ENCODE measurements at regions not wholly inside any gene's neighbourhood (a gene's known extent, or its start where the extent isn't known, plus 50 kb on each side); places are given as distances from the start of the nearest gene placed in this dataset.
A peak's percentile ranks its signal among the peaks of the same experiment; 100 is the strongest.

DNA sequence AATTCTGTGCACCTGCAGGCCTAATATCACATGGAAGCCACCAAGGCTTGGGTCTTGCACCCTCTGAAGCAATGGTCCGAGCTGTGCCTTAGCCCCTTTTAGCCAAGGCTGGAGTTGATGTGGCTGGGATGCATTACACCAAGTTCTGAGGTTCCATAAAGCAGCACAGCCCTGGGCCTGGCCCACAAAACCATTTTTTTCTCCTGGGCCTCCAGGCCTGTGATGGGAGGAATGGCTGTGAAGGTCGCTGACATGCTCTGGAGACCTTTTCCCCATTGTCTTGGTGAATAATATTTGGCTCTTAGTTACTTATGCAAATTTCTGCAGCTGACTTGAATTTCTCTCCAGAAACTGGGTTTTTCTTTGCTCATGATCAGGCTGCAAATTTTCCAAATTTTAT is 167.3 kb downstream of the HTR1A start:
- Histone ChIP-seq H4K20me1 (replicated peaks; ENCODE audit: control insufficient read depth, insufficient read depth, low read length) (no peaks in the 10 kb centered on the region), H3K4me2 (ENCODE audit: insufficient read depth, low read length) (no peak overlapping the region), H3K9ac (ENCODE audit: insufficient read depth in 1 of 2, low read depth in 2 of 2, low read length in 2 of 2) (no peak overlapping the region), H3K4me3 (no peak overlapping the region), H3K27me3 (ENCODE audit: control insufficient read depth in 2 of 2, insufficient read depth in 2 of 2, low read length in 2 of 2) (no peaks in the 10 kb centered on the region), H3K9me3 (replicated peaks; ENCODE audit: control insufficient read depth, insufficient read depth, low read depth, low read length) (no peaks in the 10 kb centered on the region), H3K79me2 (ENCODE audit: control insufficient read depth, insufficient read depth, low read length) (no peaks in the 10 kb centered on the region), H3K27ac (ENCODE audit: extremely low read depth, low read depth, low read length) (no peak overlapping the region), H3K9me1 (ENCODE audit: control insufficient read depth, insufficient read depth, low read length) (no peaks in the 10 kb centered on the region), H3K4me1 (replicated peaks in 1 of 2; ENCODE audit: control insufficient read depth in 2 of 2, insufficient read depth in 2 of 2, low read length in 2 of 2) (no peaks in the 10 kb centered on the region), H3K36me3 (ENCODE audit: control insufficient read depth, insufficient read depth, low read length) (no peaks in the 10 kb centered on the region), H2AFZ (ENCODE audit: low read depth, low read length) (no peak overlapping the region)
- ChIA-PET CTCF (ENCODE audit: low intra/inter-chr PET ratio) (no interaction called here), POLR2A (no interaction called here)
- TF ChIP-seq ZFP36 (IDR thresholded peaks at IDR 0.05; ENCODE audit: low read depth, low read length, partially characterized antibody) (peak; percentile 43), NELFE (IDR thresholded peaks at IDR 0.05; ENCODE audit: insufficient read depth, insufficient read length) (no peak)
- WGBS (ENCODE audit: insufficient coverage, low coverage, missing lambda C conversion rate): 0% methylated on average over 1 of the region's 2 CpGs
- in situ Hi-C loops (cut with MboI): no loop called here
- DNase-seq (ENCODE audit: extremely low read depth in 1 of 4, low spot score in 3 of 4) (no peak), FAIRE-seq (no peak), ATAC-seq (no peak)
- intact Hi-C loops (cut with micrococcal nuclease): no loop called here
- BruUV-seq (replicated peaks): no TSS peak

DNA sequence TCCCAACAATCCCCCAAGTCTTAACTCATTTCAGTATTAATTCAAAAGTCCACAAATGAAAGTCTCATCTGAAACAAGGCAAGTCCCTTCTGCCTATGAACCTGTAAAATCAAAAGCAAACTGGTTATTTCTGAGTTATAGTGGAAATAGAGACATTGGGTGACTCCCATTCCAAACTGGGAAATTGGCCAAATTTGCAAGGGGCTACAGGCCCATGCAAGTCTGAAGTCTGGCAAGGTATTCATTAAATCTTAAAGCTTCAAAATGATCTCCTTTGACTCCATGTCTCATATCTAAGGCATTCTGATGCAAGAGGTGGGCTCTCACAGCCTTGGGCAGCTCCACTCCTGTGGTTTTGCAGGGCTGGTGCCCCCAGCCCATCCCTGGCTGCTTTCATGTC is 167.9 kb downstream of the HTR1A start:
- FAIRE-seq (no peak), ATAC-seq (no peak), DNase-seq (ENCODE audit: extremely low read depth in 1 of 4, low spot score in 3 of 4) (no peak)
- no peaks in the 10 kb centered on the region for H3K27me3 ChIP-seq (ENCODE audit: control insufficient read depth in 2 of 2, insufficient read depth in 2 of 2, low read length in 2 of 2)
- ChIA-PET CTCF (ENCODE audit: low intra/inter-chr PET ratio) (no interaction called here), POLR2A (no interaction called here)
- in situ Hi-C loops (cut with MboI): no loop called here
- no peaks in the 10 kb centered on the region for H3K4me1 ChIP-seq (replicated peaks in 1 of 2; ENCODE audit: control insufficient read depth in 2 of 2, insufficient read depth in 2 of 2, low read length in 2 of 2)
- H3K9ac ChIP-seq (ENCODE audit: insufficient read depth in 1 of 2, low read depth in 2 of 2, low read length in 2 of 2): no peak overlapping the region
- intact Hi-C loops (cut with micrococcal nuclease): no loop called here
- H3K9me3 ChIP-seq (replicated peaks; ENCODE audit: control insufficient read depth, insufficient read depth, low read depth, low read length): no peaks in the 10 kb centered on the region
- no peak overlapping the region for H3K4me3 ChIP-seq
- no peak overlapping the region for H3K4me2 ChIP-seq (ENCODE audit: insufficient read depth, low read length)
- BruUV-seq (replicated peaks): no TSS peak
- no peak overlapping the region for H3K27ac ChIP-seq (ENCODE audit: extremely low read depth, low read depth, low read length)
- H3K79me2 ChIP-seq (ENCODE audit: control insufficient read depth, insufficient read depth, low read length): no peaks in the 10 kb centered on the region
- no peak overlapping the region for H2AFZ ChIP-seq (ENCODE audit: low read depth, low read length)
- H3K9me1 ChIP-seq (ENCODE audit: control insufficient read depth, insufficient read depth, low read length): no peaks in the 10 kb centered on the region
- H4K20me1 ChIP-seq (replicated peaks; ENCODE audit: control insufficient read depth, insufficient read depth, low read length): no peaks in the 10 kb centered on the region
- no peaks in the 10 kb centered on the region for H3K36me3 ChIP-seq (ENCODE audit: control insufficient read depth, insufficient read depth, low read length)
- TF ChIP-seq ZFX (CRISPR knock-in tag; IDR thresholded peaks at IDR 0.05) (no peak), NFYB (IDR thresholded peaks at IDR 0.05; ENCODE audit: extremely low read depth, insufficient read length) (no peak), NFXL1 (CRISPR knock-in tag; IDR thresholded peaks at IDR 0.05) (no peak), ZNF23 (CRISPR knock-in tag; IDR thresholded peaks at IDR 0.05) (no peak), ZBED1 (IDR thresholded peaks at IDR 0.05) (no peak), RUNX1 (IDR thresholded peaks at IDR 0.05; ENCODE audit: low read depth) (no peak), CCAR2 (IDR thresholded peaks at IDR 0.05; ENCODE audit: low read depth, low read length) (no peak), NFE2L1 (tag; IDR thresholded peaks at IDR 0.05; ENCODE audit: borderline replicate concordance, low read depth) (no peak)
- TF ChIP-seq, protein P1, sequence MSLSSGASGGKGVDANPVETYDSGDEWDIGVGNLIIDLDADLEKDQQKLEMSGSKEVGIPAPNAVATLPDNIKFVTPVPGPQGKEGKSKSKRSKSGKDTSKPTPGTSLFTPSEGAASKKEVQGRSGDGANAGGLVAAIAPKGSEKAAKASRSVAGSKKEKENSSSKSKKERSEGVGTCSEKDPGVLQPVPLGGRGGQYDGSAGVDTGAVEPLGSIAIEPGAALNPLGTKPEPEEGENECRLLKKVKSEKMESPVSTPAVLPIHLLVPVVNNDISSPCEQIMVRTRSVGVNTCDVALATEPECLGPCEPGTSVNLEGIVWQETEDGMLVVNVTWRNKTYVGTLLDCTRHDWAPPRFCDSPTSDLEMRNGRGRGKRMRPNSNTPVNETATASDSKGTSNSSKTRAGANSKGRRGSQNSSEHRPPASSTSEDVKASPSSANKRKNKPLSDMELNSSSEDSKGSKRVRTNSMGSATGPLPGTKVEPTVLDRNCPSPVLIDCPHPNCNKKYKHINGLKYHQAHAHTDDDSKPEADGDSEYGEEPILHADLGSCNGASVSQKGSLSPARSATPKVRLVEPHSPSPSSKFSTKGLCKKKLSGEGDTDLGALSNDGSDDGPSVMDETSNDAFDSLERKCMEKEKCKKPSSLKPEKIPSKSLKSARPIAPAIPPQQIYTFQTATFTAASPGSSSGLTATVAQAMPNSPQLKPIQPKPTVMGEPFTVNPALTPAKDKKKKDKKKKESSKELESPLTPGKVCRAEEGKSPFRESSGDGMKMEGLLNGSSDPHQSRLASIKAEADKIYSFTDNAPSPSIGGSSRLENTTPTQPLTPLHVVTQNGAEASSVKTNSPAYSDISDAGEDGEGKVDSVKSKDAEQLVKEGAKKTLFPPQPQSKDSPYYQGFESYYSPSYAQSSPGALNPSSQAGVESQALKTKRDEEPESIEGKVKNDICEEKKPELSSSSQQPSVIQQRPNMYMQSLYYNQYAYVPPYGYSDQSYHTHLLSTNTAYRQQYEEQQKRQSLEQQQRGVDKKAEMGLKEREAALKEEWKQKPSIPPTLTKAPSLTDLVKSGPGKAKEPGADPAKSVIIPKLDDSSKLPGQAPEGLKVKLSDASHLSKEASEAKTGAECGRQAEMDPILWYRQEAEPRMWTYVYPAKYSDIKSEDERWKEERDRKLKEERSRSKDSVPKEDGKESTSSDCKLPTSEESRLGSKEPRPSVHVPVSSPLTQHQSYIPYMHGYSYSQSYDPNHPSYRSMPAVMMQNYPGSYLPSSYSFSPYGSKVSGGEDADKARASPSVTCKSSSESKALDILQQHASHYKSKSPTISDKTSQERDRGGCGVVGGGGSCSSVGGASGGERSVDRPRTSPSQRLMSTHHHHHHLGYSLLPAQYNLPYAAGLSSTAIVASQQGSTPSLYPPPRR (CRISPR knock-in tag; IDR thresholded peaks at IDR 0.05; ENCODE audit: borderline replicate concordance): no peak
- TF ChIP-seq, protein P2, sequence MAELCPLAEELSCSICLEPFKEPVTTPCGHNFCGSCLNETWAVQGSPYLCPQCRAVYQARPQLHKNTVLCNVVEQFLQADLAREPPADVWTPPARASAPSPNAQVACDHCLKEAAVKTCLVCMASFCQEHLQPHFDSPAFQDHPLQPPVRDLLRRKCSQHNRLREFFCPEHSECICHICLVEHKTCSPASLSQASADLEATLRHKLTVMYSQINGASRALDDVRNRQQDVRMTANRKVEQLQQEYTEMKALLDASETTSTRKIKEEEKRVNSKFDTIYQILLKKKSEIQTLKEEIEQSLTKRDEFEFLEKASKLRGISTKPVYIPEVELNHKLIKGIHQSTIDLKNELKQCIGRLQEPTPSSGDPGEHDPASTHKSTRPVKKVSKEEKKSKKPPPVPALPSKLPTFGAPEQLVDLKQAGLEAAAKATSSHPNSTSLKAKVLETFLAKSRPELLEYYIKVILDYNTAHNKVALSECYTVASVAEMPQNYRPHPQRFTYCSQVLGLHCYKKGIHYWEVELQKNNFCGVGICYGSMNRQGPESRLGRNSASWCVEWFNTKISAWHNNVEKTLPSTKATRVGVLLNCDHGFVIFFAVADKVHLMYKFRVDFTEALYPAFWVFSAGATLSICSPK (IDR thresholded peaks at IDR 0.05; ENCODE audit: borderline replicate concordance): no peak

All from K562 (cell line).